ENCODE measurements at regions not wholly inside any gene's neighbourhood (a gene's known extent, or its start where the extent isn't known, plus 50 kb on each side); places are given as distances from the start of the nearest gene placed in this dataset.
"Not testable (repeated sequence)": the region's sequence is repeated elsewhere in the genome, so short reads cannot be mapped to it uniquely, and the experiment has no call there.

GRCh38 chr5:27818888-27819287 lies 780.5 kb upstream of the CDH9 start:
- no peak for DNase-seq

DNA sequence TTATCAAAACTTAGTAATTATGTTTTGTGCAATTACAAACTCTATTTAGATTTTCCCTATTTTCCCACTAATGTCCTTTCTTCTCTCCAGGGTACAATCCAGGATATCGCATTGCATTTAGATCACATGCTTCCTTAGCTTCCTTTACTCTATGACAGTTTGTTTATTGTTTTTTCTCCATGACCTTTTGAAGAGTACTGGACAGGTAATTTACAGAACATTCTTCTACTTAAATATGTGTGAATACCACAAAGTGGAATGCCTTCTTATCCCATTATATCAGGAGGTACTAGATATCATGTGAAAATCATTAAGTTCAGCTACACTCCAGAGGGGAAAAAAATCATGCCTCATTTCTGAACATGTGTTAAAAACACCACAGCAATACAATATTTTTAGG lies 776.6 kb upstream of the CDH9 start:
- DNase-seq = no peak

DNA sequence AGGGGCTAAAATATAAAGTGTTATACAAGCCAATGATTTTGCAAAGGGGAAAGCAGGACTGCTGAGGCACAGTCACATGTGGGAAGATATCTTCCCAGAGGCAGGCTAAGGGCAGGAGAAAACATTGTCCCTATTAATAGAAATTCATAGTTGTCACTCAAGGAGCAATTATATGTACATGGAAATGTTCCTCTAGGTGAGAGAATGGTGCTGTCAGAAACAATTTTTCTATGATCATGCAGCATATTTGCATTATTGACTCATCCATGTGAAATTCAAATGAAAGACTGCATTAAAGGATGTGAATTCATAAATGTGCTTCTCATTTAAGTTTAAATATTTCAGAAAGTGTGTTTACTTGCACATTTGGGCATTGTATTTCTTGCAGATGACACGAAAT lies 775.9 kb upstream of the CDH9 start:
- no peak for DNase-seq

GRCh38 chr5:27810458-27810857 lies 772.1 kb upstream of the CDH9 start:
- no peak for DNase-seq

DNA sequence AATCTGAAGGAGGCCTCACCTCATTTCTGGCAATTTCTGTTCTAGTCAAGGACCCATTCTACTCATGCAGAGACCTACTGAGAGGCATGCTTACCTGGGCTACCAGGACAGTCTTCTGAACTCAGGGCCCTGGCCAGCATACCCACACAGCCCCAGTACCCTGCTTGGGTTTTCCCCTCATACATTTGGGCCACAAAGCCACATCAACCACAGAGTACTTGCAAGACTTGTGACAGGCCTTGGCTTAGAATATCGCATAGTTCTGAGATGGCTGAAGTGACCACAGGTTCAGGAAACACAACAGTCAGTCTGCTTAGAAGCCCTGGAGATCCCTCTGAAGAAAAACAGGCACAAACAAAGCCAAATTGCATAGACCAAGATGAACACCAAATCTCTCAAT lies 758.8 kb upstream of the CDH9 start:
- DNase-seq = no peak

DNA sequence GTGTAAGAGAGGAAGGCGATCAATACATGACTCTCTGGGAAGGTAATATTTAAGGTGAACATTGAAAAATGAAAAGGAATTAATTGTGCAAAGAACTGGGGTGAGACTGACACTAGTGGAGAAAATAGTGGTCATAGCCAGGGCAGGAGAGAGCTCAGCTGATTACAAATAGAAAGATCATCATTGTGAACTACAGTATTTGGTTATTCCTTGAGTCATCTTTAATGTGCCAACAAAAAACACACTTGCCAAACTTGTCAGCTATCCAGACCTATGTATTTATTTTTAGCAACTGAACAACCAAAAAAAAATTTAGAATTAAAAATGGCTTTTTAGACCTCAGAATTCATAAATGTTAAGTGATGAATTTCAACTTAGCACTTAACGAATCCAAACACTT lies 749.8 kb upstream of the CDH9 start:
- no peak for DNase-seq

DNA sequence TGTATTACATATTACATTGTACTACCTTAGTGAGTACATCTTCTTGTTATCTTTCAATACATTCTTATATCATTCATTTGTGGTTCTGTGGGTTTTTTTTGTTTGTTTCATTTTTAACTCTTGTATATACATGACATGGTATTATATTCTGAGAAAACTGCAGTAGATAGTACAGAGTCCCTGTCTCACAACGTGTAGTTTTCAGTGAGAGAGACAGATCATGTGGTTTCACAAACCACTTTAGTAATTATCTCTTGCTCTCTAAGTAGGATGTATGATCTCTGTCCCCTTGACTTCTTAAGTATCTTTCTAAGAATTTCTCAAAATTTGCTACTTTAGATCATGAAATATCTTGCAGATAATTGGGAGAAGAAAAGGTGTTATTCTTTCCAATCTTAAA lies 745.9 kb upstream of the CDH9 start:
- no peak for DNase-seq

GRCh38 chr5:27778121-27778520 lies 739.7 kb upstream of the CDH9 start:
- no peak for DNase-seq

DNA sequence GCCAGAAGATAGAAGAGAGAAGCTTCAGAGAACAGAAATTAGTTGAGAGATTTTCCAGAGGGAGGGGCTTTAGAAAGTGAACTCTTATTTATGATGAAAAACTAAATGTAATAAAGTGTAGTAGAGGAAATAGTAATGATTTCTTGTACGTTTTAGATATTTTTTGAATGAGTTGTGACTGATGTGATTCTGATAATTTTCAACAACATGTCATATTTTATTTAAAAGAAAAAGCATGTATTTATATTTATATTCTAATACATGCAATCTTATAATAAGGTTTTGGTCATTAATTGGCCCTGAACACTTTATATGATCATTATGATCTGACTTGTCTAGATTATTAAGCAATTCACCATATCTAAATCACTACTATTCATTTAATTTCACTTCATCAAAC lies 735.2 kb upstream of the CDH9 start:
- no peak for DNase-seq

DNA sequence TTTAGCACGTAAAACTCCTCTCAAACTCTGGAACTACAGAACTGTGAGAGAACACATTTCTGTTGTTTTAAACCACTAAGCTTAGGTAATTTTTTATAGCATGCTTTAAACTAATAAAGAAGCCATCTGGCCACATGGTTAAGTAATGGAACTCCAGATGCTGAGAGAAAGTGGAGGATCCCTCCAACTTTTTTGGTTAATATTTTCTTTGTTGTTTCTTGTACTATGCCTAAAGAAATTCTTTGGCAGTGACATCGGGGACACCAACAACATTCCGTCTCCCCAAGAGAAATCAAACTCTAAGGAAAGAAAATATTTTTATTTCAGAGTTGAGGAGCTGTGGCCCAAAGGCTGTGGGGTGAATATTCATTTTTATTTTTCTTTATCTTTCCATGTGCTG lies 734.8 kb upstream of the CDH9 start:
- DNase-seq = no peak

DNA sequence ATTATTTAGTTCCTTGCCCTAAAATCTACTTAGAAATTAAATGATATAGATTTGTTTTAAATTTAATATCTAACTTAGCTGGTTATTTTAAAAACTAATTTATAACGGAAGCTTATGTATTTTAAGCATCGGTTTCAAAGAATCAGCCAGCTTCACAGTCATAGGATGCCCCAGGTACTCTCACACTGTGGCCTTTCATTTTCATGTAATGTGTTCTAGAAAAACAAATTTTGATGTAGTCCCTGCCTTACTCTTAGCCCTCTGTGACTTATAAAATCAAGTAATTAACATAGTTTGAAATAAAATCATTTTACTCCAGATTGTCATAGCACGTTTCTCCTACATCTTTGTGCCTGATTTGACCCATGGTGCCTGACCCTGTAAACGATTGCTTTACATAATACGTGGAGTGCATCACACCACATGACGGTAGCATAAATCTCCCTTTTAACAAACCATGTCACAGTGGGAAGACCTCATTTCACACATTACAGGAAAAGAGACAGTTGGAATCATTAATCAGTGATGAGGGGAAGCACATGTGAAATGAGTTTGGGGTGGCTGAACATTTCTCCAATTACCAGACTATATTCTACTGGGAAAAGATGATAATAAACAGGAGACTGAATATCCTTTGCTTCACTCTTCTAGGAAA lies 731.5 kb upstream of the CDH9 start:
- DNase-seq = no peak

- no peak for DNase-seq
These were observed 710.5 kb upstream of the CDH9 start for GRCh38 chr5:27748847-27749246.

GRCh38 chr5:27743383-27743979 lies 705.1 kb upstream of the CDH9 start:
- not testable (repeated sequence) for DNase-seq

DNA sequence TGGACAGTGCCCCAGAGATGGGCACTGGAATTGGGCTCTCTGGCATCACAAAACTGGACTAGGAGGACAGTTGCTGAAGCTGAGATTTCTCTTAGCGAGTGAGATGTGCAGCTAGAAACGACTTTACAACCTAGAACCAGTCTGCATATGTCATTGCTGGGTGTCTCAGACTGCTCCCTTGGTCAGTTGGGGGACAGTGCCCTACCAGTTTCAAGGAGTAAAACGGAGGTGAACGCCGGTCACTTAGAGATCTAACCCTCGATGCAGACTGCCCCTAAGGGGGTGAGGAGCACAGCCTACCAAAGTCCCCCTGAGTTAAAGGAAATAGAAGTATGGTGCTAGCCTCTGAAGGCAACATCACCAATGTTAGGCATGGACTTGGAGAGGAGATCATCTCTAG lies 704.4 kb upstream of the CDH9 start:
- no peak for DNase-seq

- no peak for DNase-seq
These were observed 696.5 kb upstream of the CDH9 start for GRCh38 chr5:27734838-27735237.

- no peak for DNase-seq
These were observed 694.9 kb upstream of the CDH9 start for GRCh38 chr5:27733237-27733636.

DNA sequence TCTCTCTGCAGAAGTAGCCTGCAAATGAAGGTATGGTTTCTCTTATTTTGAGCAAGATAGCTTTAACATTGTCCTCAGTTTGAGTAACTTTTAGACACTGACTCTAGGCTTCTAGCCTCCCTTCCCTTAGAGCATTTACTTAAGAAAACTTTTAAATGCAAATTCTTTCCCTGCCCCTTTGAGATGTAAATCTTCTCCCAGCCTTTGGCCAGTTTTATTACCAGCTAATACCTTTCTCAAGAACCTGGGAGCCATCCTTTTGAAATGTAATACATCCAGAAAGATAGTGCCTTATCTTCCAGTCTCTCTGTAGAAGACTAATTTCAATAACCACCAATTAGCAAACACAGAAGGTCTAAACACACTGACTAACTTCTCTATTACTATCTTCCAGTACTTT lies 688.9 kb upstream of the CDH9 start:
- DNase-seq = no peak

DNA sequence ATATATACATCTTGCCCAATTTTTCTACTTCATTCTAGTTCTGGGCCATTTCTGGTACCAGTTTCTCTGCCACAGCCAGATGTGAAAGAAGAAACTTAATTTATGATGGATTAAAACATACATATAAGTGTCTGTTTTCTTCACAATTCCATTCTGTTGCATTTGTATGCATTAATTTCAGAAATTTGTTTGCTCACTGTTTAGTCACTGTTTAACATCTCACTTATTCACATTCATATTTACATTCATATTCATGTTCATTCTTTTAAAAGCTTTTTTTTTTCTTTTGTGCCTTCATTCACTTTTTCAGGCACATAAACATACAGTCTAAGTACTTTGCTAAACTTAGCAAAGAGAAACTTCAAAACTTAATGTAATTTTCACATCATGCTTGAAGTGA lies 684.0 kb upstream of the CDH9 start:
- DNase-seq = no peak

DNA sequence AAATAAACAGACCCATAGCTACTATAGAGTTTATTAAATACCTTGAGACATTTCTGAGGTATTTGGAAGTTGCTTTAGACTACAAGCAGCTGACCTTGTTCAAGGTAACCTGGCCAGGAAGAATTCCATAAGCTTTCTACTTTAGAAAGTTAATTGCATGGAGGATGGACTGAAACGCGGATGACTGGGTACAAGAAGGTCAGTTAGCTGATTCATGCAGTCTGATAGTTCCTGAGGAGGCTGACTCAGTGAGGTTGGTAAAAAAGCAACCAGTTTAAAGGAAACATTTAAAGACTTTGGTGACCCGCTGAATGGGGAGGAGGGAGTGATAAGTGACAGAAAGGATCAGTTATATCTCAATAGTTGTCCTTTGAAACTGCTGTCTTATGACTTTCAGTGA lies 670.1 kb upstream of the CDH9 start:
- DNase-seq = no peak

DNA sequence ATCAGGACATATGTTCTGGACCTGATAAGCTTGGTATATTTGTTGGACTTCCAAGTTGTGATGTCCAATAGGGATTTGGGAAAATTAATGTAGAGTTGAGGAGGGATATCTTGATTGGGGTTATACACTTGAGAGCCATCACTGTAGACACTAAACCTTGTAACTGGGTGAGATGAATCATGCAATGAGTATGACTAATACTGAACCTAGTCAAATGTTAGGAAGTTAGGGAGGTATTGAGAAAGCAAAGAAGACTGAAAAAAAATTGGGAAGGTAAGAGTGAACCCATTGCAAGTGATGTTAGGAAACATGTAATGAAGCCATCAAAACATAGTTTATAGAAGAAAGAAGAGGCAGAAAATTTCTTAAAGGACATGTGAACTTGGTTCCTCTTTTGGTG lies 668.4 kb upstream of the CDH9 start:
- no peak for DNase-seq

GRCh38 chr5:27705661-27706060 lies 667.3 kb upstream of the CDH9 start:
- no peak for DNase-seq

GRCh38 chr5:27701931-27702903 lies 663.8 kb upstream of the CDH9 start:
- no peak for DNase-seq

DNA sequence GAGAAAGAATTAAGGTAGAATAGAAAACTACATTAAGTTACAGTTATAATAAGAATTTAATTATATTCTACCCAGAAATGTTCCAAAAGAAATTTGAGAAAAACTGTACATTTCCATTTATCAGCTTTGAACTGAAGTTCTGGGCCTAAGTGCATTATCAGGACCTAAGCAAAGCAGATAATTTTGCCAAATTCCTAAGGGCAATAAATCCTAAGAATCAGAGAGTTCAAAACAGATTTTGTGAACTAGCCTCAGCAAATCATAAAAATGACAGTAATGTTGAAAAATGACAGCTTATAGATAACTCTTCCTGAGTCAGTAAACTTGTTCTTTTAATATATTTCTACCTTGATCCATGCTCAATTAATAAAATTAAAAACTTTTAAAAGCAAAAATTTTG lies 662.1 kb upstream of the CDH9 start:
- DNase-seq = no peak

DNA sequence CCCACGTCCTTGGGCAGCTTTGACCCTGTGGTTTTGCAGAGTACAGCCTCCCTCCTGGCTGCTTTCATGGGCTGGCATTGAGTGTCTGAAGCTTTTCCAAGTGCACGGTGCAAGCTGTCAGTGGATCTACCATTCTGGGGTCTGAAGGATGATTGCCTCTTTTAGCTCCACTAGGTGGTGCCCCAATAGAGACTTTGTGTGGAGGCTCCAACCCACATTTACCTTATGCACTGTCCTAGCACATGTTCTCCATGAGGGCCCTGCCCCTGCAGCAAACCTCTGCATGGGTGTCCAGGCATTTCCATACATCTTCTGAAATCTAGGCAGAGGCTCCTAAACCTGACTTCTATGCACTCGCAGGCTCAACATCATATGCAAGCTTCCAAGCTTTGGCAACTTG lies 644.2 kb upstream of the CDH9 start:
- no peak for DNase-seq
